ENCODE measurements at regions not wholly inside any gene's neighbourhood (a gene's known extent, or its start where the extent isn't known, plus 50 kb on each side); places are given as distances from the start of the nearest gene placed in this dataset.

DNA sequence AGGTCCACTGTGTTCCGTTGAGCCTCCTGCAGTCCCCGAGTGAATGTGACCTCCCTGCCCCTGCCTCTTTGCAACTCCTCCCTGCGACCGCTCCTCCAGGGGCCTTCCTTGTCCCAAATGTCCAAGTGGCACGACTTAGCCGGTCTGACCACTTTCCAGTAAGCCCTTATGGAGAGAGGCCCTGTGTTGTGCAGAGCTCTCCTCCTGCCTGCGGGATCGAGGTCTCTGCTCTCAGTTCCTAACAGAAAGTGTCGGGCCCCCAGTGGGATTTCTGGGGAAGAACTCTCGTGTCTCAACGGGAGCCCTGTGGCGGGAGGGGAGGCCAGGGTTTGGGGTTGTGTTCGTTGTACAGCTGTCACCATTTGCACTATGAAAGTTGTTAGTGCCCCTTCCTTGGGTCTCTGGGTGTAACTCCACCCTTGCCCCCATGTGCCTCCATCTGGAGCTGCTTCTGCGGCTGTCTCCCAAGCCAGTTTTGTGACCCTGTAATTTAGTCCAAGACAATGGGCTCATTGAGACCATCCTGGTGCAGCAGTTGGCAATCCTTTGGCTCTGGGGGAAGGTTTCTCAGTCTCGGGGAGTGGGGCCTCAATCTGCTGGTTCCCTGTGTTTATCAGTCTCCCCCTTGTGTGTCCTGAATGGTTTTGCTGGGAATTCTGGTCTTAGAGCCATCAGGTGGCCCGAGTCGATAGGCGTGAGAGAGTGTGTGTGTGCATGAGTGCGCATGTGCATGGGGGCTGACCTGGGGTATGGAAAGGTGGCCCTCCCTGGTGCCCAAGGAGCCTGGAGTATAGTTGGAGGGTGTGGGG, 234.5 kb downstream of the SEC14L1 start:
- Histone ChIP-seq H3K9me3 (replicated peaks; ENCODE audit: control insufficient read depth, low read depth, low read length) (no peaks in the 10 kb centered on the region), H3K4me3 (ENCODE audit: low read length) (peak overlapping the region; percentile 56), H3K4me1 (ENCODE audit: control insufficient read depth, insufficient read depth, low read length) (peaks cover 86% of the 10 kb centered on the region), H3K27ac (ENCODE audit: low read length) (peak overlapping the region; percentile 96), H3K27me3 (ENCODE audit: control insufficient read depth, insufficient read depth, low read length) (no peaks in the 10 kb centered on the region), H3K36me3 (ENCODE audit: control insufficient read depth, insufficient read depth, low read length) (peaks cover 7% of the 10 kb centered on the region)
- WGBS (ENCODE audit: insufficient coverage): 21% methylated on average over 14 of the region's 19 CpGs
- no peak for DNase-seq

DNA sequence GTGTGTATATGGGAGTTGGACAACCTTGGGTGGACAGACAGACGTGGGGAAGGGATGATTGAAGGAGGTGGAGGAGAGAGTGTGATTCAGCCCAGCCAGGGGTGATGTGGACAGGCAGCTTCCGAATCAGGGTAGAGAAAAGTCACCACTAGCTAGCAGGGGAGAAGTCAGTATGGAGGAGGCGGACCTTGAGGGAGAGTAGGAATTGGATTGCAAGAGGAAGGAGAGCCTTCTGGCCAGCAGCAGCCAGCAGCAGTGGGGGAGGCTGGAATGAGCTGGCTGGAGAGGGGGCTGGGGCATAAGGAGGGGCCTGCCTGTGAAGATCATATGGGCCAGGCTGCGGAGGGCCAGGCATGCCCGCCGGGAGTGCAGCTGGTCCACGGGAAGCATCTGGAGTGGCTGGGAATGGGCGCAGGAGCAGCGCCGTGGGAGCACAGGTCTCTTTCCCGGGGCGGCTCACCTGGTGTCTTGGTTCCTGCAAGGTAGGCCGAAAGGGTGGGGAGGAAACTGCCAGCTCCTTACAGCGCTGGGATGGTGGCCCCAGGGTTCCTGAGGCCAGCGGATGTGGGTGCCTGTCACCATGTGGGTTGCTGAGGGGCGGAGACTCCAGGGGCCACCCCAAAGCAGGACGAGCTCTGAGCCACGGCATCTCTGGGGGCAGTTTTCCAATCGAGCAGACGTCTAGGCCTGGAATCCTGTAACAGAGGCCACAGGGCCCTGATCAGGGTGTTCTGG, 235.3 kb downstream of the SEC14L1 start:
- peak overlapping the region; percentile 56 for H3K4me3 ChIP-seq (ENCODE audit: low read length)
- H3K4me1 ChIP-seq (ENCODE audit: control insufficient read depth, insufficient read depth, low read length): peaks cover 86% of the 10 kb centered on the region
- H3K9me3 ChIP-seq (replicated peaks; ENCODE audit: control insufficient read depth, low read depth, low read length): no peaks in the 10 kb centered on the region
- peaks cover 7% of the 10 kb centered on the region for H3K36me3 ChIP-seq (ENCODE audit: control insufficient read depth, insufficient read depth, low read length)
- no peaks in the 10 kb centered on the region for H3K27me3 ChIP-seq (ENCODE audit: control insufficient read depth, insufficient read depth, low read length)
- 27% methylated on average over 20 of the region's 20 CpGs for WGBS (ENCODE audit: insufficient coverage)
- peak overlapping the region; percentile 96 for H3K27ac ChIP-seq (ENCODE audit: low read length)
- DNase-seq: peak; percentile 76

DNA sequence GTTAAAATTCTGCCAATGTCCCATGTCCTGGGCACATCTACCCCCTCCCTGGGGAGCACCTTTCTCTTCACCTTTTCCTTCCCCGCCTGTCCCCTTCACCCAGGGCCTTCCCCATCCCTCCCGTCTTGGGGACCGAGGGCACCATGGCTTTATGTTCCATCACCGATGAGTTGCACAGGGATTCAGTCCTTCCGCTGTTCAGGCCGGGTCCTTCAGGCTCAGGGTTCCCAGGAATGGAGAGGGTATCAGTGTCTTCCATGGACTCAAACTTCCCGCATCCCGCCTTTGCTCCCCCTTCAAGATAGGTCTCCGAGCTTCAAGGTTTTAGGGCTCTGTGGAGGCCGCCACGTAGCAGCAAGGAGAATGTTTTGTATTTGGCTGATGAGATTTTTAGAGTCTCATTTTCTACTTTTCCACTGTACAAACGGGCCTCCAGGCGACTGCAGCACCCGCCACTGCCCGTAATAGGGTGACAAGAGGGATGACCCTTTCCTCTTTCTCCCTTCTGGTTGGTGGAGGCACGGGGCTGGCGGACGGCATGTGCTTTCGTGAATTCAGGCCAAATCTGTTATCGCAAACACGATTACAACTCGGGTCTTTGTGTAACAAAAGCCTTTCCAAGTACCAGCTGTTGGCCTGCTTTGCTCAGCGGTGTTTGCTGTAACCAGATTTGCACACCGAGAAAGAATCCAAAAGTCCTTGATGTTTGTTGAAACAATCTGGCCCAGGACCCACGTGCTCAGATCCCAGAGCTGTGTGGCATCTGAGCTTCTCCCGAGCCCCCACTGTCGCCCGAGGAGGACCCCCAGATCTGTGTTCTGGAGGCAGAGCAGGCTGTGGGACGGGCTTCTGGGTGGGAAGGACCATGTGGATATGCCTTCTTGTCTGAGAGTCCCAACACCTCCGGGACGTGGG, 236.3 kb downstream of the SEC14L1 start:
- peak overlapping the region; percentile 10 for H3K4me3 ChIP-seq (ENCODE audit: low read length)
- H3K36me3 ChIP-seq (ENCODE audit: control insufficient read depth, insufficient read depth, low read length): peaks cover 7% of the 10 kb centered on the region
- DNase-seq: no peak
- peaks cover 85% of the 10 kb centered on the region for H3K4me1 ChIP-seq (ENCODE audit: control insufficient read depth, insufficient read depth, low read length)
- H3K9me3 ChIP-seq (replicated peaks; ENCODE audit: control insufficient read depth, low read depth, low read length): no peaks in the 10 kb centered on the region
- no peaks in the 10 kb centered on the region for H3K27me3 ChIP-seq (ENCODE audit: control insufficient read depth, insufficient read depth, low read length)
- 47% methylated on average over 16 of the region's 31 CpGs for WGBS (ENCODE audit: insufficient coverage)
- peak overlapping the region; percentile 96 for H3K27ac ChIP-seq (ENCODE audit: low read length)

DNA sequence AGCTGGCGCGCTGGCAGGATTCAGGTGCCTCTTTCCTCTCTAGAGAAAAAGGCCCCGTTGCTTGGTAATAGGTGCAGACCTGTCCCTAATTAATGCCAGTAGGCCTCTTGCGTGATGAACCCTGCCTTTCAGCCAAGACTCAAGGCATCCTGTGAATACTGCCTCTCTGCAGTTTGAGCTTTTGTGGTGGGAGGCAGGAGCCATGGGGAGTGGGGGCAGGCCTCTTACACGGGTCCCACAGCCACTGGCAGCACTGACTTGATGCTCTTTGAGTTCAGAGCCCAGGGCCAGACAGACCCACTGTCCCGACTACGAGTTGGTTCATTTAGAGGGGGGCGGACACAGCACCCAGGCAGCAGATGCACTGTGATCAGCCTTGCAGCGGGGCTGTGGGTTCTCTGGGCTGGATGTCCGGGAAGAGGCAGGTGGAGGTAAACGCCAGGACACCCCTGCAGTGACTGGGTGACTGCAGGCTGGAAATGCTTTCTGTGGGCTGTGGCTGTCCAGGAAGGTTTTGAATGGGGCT, 237.0 kb downstream of the SEC14L1 start:
- Histone ChIP-seq H3K4me3 (ENCODE audit: low read length) (no peak overlapping the region), H3K27me3 (ENCODE audit: control insufficient read depth, insufficient read depth, low read length) (no peaks in the 10 kb centered on the region), H3K36me3 (ENCODE audit: control insufficient read depth, insufficient read depth, low read length) (peaks cover 7% of the 10 kb centered on the region), H3K4me1 (ENCODE audit: control insufficient read depth, insufficient read depth, low read length) (peaks cover 85% of the 10 kb centered on the region), H3K9me3 (replicated peaks; ENCODE audit: control insufficient read depth, low read depth, low read length) (no peaks in the 10 kb centered on the region), H3K27ac (ENCODE audit: low read length) (peak overlapping the region; percentile 96)
- no peak for DNase-seq
- 63% methylated on average over 8 of the region's 11 CpGs for WGBS (ENCODE audit: insufficient coverage)

DNA sequence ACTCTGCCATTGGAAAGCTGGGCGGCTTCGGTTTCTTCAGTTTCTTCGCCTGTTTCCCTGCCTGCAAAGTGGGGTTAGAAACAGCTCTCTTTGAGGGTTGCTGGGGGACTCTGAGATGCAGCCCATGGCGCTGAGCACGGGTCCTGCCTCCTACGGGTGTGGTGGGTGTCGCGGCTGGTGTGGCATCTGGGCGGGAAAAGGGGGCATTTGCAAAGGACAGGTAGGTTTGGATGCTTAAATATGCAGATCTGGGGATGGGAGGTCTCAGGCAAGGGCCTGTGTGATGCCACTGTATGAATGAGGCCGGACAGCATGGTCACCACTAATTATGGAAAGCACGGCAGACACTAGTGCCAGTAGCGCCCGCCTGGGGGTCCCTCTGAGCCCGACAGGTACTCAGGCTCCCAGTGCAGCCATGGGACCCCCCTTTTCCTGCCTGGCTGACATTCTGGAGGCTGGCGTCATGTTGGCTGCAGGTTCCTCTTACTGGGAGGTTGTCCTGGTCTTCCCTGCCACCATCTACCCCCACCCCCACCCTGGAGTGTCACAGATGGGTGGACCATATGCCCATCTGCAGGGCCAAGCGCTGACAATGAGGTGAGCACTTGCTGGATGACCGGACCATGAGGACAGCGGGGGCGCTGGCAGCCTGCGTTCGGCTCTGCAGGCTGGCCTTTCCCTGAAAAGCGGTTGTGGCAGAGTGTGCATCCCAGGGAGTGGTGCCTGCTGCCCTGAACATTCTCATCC, 237.7 kb downstream of the SEC14L1 start:
- H3K9me3 ChIP-seq (replicated peaks; ENCODE audit: control insufficient read depth, low read depth, low read length): no peaks in the 10 kb centered on the region
- peaks cover 92% of the 10 kb centered on the region for H3K4me1 ChIP-seq (ENCODE audit: control insufficient read depth, insufficient read depth, low read length)
- no peak overlapping the region for H3K4me3 ChIP-seq (ENCODE audit: low read length)
- H3K36me3 ChIP-seq (ENCODE audit: control insufficient read depth, insufficient read depth, low read length): peaks cover 11% of the 10 kb centered on the region
- H3K27ac ChIP-seq (ENCODE audit: low read length): peak overlapping the region; percentile 13
- 89% methylated on average over 22 of the region's 22 CpGs for WGBS (ENCODE audit: insufficient coverage)
- no peak for DNase-seq
- no peaks in the 10 kb centered on the region for H3K27me3 ChIP-seq (ENCODE audit: control insufficient read depth, insufficient read depth, low read length)

DNA sequence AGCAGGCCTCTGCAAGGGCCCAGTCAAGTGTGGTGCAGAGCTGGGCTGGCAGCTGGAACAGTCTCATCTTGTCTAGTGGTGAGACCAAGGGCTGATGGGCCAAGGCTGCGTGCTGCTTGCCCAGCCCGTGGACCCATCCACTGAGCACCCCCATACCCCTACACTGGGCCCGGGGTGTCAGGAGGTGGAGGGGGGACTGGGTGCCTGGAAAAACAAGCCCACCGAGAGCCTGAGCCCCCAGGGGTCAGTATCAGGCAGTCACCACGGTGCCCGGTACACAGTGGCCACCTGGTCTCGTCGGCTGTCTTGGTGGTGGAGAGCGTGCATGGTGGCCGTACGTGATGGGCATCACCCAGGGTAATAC, 238.3 kb downstream of the SEC14L1 start:
- H3K4me3 ChIP-seq (ENCODE audit: low read length): no peak overlapping the region
- no peaks in the 10 kb centered on the region for H3K9me3 ChIP-seq (replicated peaks; ENCODE audit: control insufficient read depth, low read depth, low read length)
- WGBS (ENCODE audit: insufficient coverage): 89% methylated on average over 7 of the region's 11 CpGs
- peaks cover 15% of the 10 kb centered on the region for H3K36me3 ChIP-seq (ENCODE audit: control insufficient read depth, insufficient read depth, low read length)
- H3K27me3 ChIP-seq (ENCODE audit: control insufficient read depth, insufficient read depth, low read length): no peaks in the 10 kb centered on the region
- DNase-seq: no peak
- H3K27ac ChIP-seq (ENCODE audit: low read length): no peak overlapping the region
- H3K4me1 ChIP-seq (ENCODE audit: control insufficient read depth, insufficient read depth, low read length): peaks cover 97% of the 10 kb centered on the region

DNA sequence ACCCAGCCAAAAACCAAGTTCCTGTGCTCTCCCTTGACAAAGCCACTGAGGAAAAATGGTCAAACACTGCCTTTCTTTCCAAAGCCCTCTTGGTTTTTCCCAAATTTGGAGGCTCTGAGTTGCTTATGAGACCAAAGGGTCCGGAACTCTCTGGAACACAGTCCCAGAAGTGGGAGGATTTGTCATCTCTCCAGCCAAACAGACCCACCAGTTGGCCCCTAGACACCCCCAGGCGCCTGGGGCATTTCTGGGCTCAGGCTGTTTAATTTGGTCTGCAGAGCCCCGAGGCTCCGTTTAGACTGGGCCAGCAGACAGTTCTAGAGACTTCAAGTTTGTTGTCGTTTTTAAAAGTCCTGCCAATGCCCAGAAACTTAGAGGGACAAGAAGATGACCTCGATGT, 239.1 kb downstream of the SEC14L1 start:
- Histone ChIP-seq H3K4me1 (ENCODE audit: control insufficient read depth, insufficient read depth, low read length) (peaks cover 97% of the 10 kb centered on the region), H3K36me3 (ENCODE audit: control insufficient read depth, insufficient read depth, low read length) (peaks cover 15% of the 10 kb centered on the region), H3K4me3 (ENCODE audit: low read length) (no peak overlapping the region), H3K27me3 (ENCODE audit: control insufficient read depth, insufficient read depth, low read length) (no peaks in the 10 kb centered on the region), H3K27ac (ENCODE audit: low read length) (peak overlapping the region; percentile 67), H3K9me3 (replicated peaks; ENCODE audit: control insufficient read depth, low read depth, low read length) (no peaks in the 10 kb centered on the region)
- no peak for DNase-seq
- WGBS (ENCODE audit: insufficient coverage): 34% methylated on average over 3 of the region's 6 CpGs

DNA sequence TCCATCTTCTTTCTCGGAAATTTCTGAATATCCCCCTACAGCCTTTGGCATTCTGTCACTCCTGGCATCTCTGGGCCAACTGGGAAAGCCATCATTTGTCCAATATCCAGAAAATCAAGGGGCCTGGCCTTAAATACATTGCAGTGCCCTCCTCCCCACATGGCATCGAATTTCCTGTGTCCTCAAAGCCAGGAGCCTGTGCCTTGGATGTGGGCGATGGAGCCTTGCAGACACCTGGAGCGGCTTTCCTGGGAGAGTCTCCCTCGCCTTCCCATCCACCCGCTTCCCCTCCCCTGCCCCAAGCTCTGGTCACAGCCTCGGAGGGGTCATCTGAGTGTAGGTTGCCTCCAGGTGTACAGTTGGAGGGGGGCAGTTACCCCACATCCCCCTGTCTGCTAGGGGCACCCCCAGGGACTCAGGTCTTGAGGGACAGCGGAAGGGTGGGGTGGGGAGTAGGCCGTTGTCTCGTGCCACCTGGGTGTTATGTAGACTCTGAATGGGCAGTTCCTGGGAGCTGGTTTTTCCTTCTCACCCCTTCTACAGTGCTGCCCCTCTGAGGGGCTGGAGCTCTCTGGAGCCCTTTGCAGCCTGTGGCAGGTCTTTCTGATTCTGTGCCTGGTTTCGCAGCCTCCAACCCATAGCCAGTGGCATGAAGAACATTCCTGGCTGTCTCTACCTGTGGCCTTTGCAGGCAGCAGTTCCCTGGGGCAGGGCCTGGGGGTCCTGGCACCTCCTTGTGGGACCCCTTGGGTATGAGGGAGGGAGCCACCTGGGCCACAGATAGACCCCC, 239.8 kb downstream of the SEC14L1 start:
- no peak for DNase-seq
- WGBS (ENCODE audit: insufficient coverage): 47% methylated on average over 4 of the region's 11 CpGs
- Histone ChIP-seq H3K4me3 (ENCODE audit: low read length) (no peak overlapping the region), H3K27ac (ENCODE audit: low read length) (peak overlapping the region; percentile 13), H3K9me3 (replicated peaks; ENCODE audit: control insufficient read depth, low read depth, low read length) (no peaks in the 10 kb centered on the region), H3K27me3 (ENCODE audit: control insufficient read depth, insufficient read depth, low read length) (no peaks in the 10 kb centered on the region), H3K4me1 (ENCODE audit: control insufficient read depth, insufficient read depth, low read length) (peaks cover 95% of the 10 kb centered on the region), H3K36me3 (ENCODE audit: control insufficient read depth, insufficient read depth, low read length) (peaks cover 15% of the 10 kb centered on the region)

DNA sequence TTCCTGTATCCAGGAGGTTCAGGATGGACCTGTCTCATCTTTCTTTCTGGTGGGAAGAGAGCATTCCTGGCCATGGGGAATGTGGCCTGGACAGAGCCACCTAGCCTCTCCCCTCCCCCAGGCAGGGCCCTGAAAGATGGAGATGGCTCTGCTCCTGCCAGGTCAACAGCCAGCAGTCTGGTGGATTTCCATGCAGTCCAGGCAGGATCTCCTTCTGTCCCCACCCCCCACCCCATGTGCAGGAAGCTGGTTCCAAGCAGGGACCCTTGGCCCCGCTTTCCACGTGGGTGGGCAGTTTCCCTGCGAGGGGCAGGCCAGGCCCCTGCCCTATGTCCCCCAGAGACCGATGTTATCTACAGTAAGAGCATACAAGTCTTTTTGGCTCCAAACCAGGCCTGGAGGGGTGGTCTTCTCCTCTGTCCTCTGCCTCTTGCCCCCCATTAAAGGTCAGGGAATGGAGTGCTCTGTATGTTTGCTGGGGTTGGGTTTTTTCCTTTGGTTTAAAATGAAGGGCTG, 240.5 kb downstream of the SEC14L1 start:
- H3K27ac ChIP-seq (ENCODE audit: low read length): peak overlapping the region; percentile 13
- peaks cover 95% of the 10 kb centered on the region for H3K4me1 ChIP-seq (ENCODE audit: control insufficient read depth, insufficient read depth, low read length)
- DNase-seq: no peak
- peaks cover 15% of the 10 kb centered on the region for H3K36me3 ChIP-seq (ENCODE audit: control insufficient read depth, insufficient read depth, low read length)
- 33% methylated on average over 1 of the region's 4 CpGs for WGBS (ENCODE audit: insufficient coverage)
- H3K9me3 ChIP-seq (replicated peaks; ENCODE audit: control insufficient read depth, low read depth, low read length): no peaks in the 10 kb centered on the region
- H3K27me3 ChIP-seq (ENCODE audit: control insufficient read depth, insufficient read depth, low read length): no peaks in the 10 kb centered on the region
- no peak overlapping the region for H3K4me3 ChIP-seq (ENCODE audit: low read length)

All from muscle of leg (tissue), 3 donors.